MCF 10A (cell line): ENCODE measurements at regions not wholly inside any gene's neighbourhood (a gene's known extent, or its start where the extent isn't known, plus 50 kb on each side); places are given as distances from the start of the nearest gene placed in this dataset.
"Not testable (repeated sequence)": the region's sequence is repeated elsewhere in the genome, so short reads cannot be mapped to it uniquely, and the experiment has no call there.

Experiments
- BruUV-seq: library from RNA; stranded (reverse); fragments of 400-500 nt; replicated peaks from 2 replicates; lab custom pipeline; 2021; lab: Mats Ljungman, UMichigan
- CTCF ChIA-PET: fragments of 300-600 bp; sonication (Branson Sonifier 250); formaldehyde crosslinking; extraction: SDS; loops from one replicate; lab custom pipeline; 2021; ENCODE audit warnings: antibody characterized with exemption, inconsistent platforms; lab: Yijun Ruan, JAX
- POLR2A ChIA-PET: fragments of 300-600, 350-650 bp; sonication (Branson Sonifier 250); formaldehyde crosslinking; extraction: SDS; loops from one replicate; lab custom pipeline; 2020; ENCODE audit warnings: antibody characterized with exemption, inconsistent platforms; lab: Yijun Ruan, JAX
- DNase-seq: peaks from one replicate; pipeline ENCODE4 v3.0.0-alpha.2; 2018; ENCODE audit not compliant: unreplicated experiment
- H3K27ac Mint-ChIP-seq: one replicate; pipeline ENCODE4 v1.8.0; 2022; ENCODE audit warnings: mild to moderate bottlenecking, low read depth, mixed read lengths; ENCODE audit not compliant: unreplicated experiment
- H3K27me3 Mint-ChIP-seq: one replicate; pipeline ENCODE4 v1.8.0; 2022; ENCODE audit warnings: mixed read lengths; ENCODE audit not compliant: insufficient read depth, unreplicated experiment
- H3K36me3 Mint-ChIP-seq: one replicate; pipeline ENCODE4 v1.8.0; 2022; ENCODE audit warnings: mild to moderate bottlenecking, moderate library complexity, mixed read lengths; ENCODE audit not compliant: insufficient read depth, unreplicated experiment
- H3K4me1 Mint-ChIP-seq: one replicate; pipeline ENCODE4 v1.8.0; 2022; ENCODE audit warnings: mixed read lengths; ENCODE audit not compliant: insufficient read depth, unreplicated experiment
- H3K4me3 Mint-ChIP-seq: one replicate; pipeline ENCODE4 v1.8.0; 2022; ENCODE audit warnings: mild to moderate bottlenecking, moderate library complexity, mixed read lengths; ENCODE audit not compliant: unreplicated experiment
- H3K9me3 Mint-ChIP-seq: one replicate; pipeline ENCODE4 v1.8.0; 2022; ENCODE audit warnings: mixed read lengths; ENCODE audit not compliant: unreplicated experiment
- intact Hi-C: fragments of 100-400 bp; cut with micrococcal nuclease; formaldehyde crosslinking; loops from 2 replicates; pipeline ENCODE4 v1.14.1; 2022

- H3K27ac Mint-ChIP-seq, BruUV-seq, H3K4me3 Mint-ChIP-seq, H3K36me3 Mint-ChIP-seq, H3K9me3 Mint-ChIP-seq, DNase-seq, POLR2A ChIA-PET, H3K4me1 Mint-ChIP-seq, CTCF ChIA-PET, intact Hi-C loops: not testable (repeated sequence)
- H3K27me3 Mint-ChIP-seq, result peaks cover 17% of the 10 kb centered on the region
Observed at GRCh38 chr16:32121273-32121900, 131.7 kb upstream of the TP53TG3D start.

- H3K4me1 Mint-ChIP-seq, H3K27me3 Mint-ChIP-seq, DNase-seq, CTCF ChIA-PET, H3K27ac Mint-ChIP-seq, H3K36me3 Mint-ChIP-seq, intact Hi-C loops, POLR2A ChIA-PET, H3K4me3 Mint-ChIP-seq, BruUV-seq, H3K9me3 Mint-ChIP-seq: not testable (repeated sequence)
Observed at GRCh38 chr16:32152434-32152833, 100.7 kb upstream of the TP53TG3D start.

- BruUV-seq, DNase-seq, H3K4me1 Mint-ChIP-seq, H3K27me3 Mint-ChIP-seq, H3K36me3 Mint-ChIP-seq, intact Hi-C loops, H3K4me3 Mint-ChIP-seq, CTCF ChIA-PET, H3K27ac Mint-ChIP-seq, POLR2A ChIA-PET, H3K9me3 Mint-ChIP-seq: not testable (repeated sequence)
Observed at GRCh38 chr16:32187918-32188669, 65.0 kb upstream of the TP53TG3D start.

GRCh38 chr16:32202585-32202984 is 50.5 kb upstream of the TP53TG3D start:
- POLR2A ChIA-PET, H3K4me1 Mint-ChIP-seq, BruUV-seq, H3K36me3 Mint-ChIP-seq, H3K27me3 Mint-ChIP-seq, H3K4me3 Mint-ChIP-seq, H3K9me3 Mint-ChIP-seq, intact Hi-C loops, DNase-seq, CTCF ChIA-PET, H3K27ac Mint-ChIP-seq: not testable (repeated sequence)
